WTC11 (cell line): ENCODE measurements at regions not wholly inside any gene's neighbourhood (a gene's known extent, or its start where the extent isn't known, plus 50 kb on each side); places are given as distances from the start of the nearest gene placed in this dataset.

Source experiments
- ATAC-seq: fragments of 200-7000 bp; cut with Tn5 transposase; 2 replicates; pipeline ENCODE4 v1.10.0; 2021; ENCODE audit warnings: mild to moderate bottlenecking, moderate library complexity
- CTCF ChIA-PET: fragments of 300-600 bp; sonication (Branson Sonifier 250); formaldehyde crosslinking; loops from one replicate; lab custom pipeline; 2021; ENCODE audit warnings: antibody characterized with exemption; lab: Charles Lee
- POLR2A ChIA-PET: fragments of 350-600 bp; sonication (Branson Sonifier 250); formaldehyde crosslinking; loops from one replicate; lab custom pipeline; 2021; ENCODE audit warnings: antibody characterized with exemption; lab: Charles Lee
- DNase-seq: peaks from one replicate; pipeline ENCODE4 v3.0.0; 2021; ENCODE audit warnings: low spot score
- H3K27ac Mint-ChIP-seq: 2 replicates; pipeline ENCODE4 v1.8.0; 2021; ENCODE audit warnings: mixed read lengths
- H3K27me3 Mint-ChIP-seq: 2 replicates; pipeline ENCODE4 v1.8.0; 2021; ENCODE audit warnings: low read depth, mild to moderate bottlenecking, moderate library complexity, mixed read lengths
- H3K36me3 Mint-ChIP-seq: 2 replicates; pipeline ENCODE4 v1.8.0; 2021; ENCODE audit warnings: mixed read lengths
- H3K4me1 Mint-ChIP-seq: 2 replicates; pipeline ENCODE4 v1.8.0; 2022; ENCODE audit warnings: mixed read lengths
- H3K4me3 Mint-ChIP-seq: 2 replicates; pipeline ENCODE4 v1.8.0; 2021; ENCODE audit warnings: mild to moderate bottlenecking, moderate library complexity, mixed read lengths
- H3K9me3 Mint-ChIP-seq: 2 replicates; pipeline ENCODE4 v1.8.0; 2021; ENCODE audit warnings: mixed read lengths
- AFF4 ChIP-seq: sonication (generic); formaldehyde crosslinking; IDR thresholded peaks from 2 replicates; pipeline ENCODE4 v1.8.1; 2023; ENCODE audit warnings: mild to moderate bottlenecking, missing genetic modification reagents, borderline replicate concordance
- CREM ChIP-seq: sonication (generic); formaldehyde crosslinking; IDR thresholded peaks from 2 replicates; pipeline ENCODE4 v1.8.1; 2022; ENCODE audit warnings: mild to moderate bottlenecking, missing genetic modification reagents, moderate library complexity
- EMX1 ChIP-seq: fragments of 250-450 bp; sonication (Bioruptor Pico); IDR thresholded peaks from 2 replicates; pipeline ENCODE4 v1.8.0; 2021; ENCODE audit warnings: mild to moderate bottlenecking
- ETV6 ChIP-seq: sonication (generic); formaldehyde crosslinking; IDR thresholded peaks from 2 replicates; pipeline ENCODE4 v1.8.1; 2022; ENCODE audit warnings: mild to moderate bottlenecking, missing genetic modification reagents
- GABPB1 ChIP-seq: sonication (generic); formaldehyde crosslinking; IDR thresholded peaks from 2 replicates; pipeline ENCODE4 v1.8.1; 2023; ENCODE audit warnings: mild to moderate bottlenecking, missing genetic modification reagents
- GTF2I ChIP-seq: fragments of 250-450 bp; sonication (Bioruptor Pico); conservative IDR thresholded peaks from 2 replicates; pipeline ENCODE4 v1.4.0; 2021; ENCODE audit warnings: mild to moderate bottlenecking
- JUN ChIP-seq: sonication (generic); formaldehyde crosslinking; IDR thresholded peaks from 2 replicates; pipeline ENCODE4 v1.8.0; 2023; ENCODE audit warnings: mild to moderate bottlenecking, missing genetic modification reagents
- PRRX2 ChIP-seq: fragments of 250-450 bp; sonication (Bioruptor Pico); IDR thresholded peaks from 2 replicates; pipeline ENCODE4 v1.8.0; 2021; ENCODE audit warnings: mild to moderate bottlenecking
- RELA ChIP-seq: sonication (generic); formaldehyde crosslinking; IDR thresholded peaks from 2 replicates; pipeline ENCODE4 v1.8.1; 2022; ENCODE audit warnings: missing genetic modification reagents, mild to moderate bottlenecking, borderline replicate concordance
- SOX15 ChIP-seq: fragments of 250-450 bp; sonication (Bioruptor Pico); IDR thresholded peaks from 2 replicates; pipeline ENCODE4 v1.9.0; 2021; ENCODE audit warnings: mild to moderate bottlenecking
- TEAD4 ChIP-seq: sonication (generic); formaldehyde crosslinking; IDR thresholded peaks from 2 replicates; pipeline ENCODE4 v1.8.0; 2022; ENCODE audit warnings: mild to moderate bottlenecking, missing genetic modification reagents
- ZBTB21 ChIP-seq: sonication (generic); formaldehyde crosslinking; IDR thresholded peaks from 2 replicates; pipeline ENCODE4 v1.8.1; 2023; ENCODE audit warnings: mild to moderate bottlenecking, missing genetic modification reagents, borderline replicate concordance
- ZNF121 ChIP-seq: sonication (generic); formaldehyde crosslinking; IDR thresholded peaks from 2 replicates; pipeline ENCODE4 v1.8.0; 2023; ENCODE audit warnings: missing genetic modification reagents
- ZNF396 ChIP-seq: fragments of 250-450 bp; sonication (Bioruptor Pico); IDR thresholded peaks from 2 replicates; pipeline ENCODE4 v1.8.0; 2021; ENCODE audit warnings: mild to moderate bottlenecking, moderate library complexity, borderline replicate concordance
- TF ChIP-seq, protein P1 (sequence below): fragments of 250-450 bp; sonication (Bioruptor Pico); IDR thresholded peaks from 2 replicates; pipeline ENCODE4 v1.9.0; 2021; ENCODE audit warnings: mild to moderate bottlenecking
- TF ChIP-seq, protein P2 (sequence below): sonication (generic); formaldehyde crosslinking; IDR thresholded peaks from 2 replicates; pipeline ENCODE4 v1.8.1; 2023; ENCODE audit warnings: mild to moderate bottlenecking, missing genetic modification reagents, moderate library complexity
- TF ChIP-seq, protein P3 (sequence below): sonication (generic); formaldehyde crosslinking; IDR thresholded peaks from 2 replicates; pipeline ENCODE4 v1.8.1; 2022; ENCODE audit warnings: missing genetic modification reagents, borderline replicate concordance
- TF ChIP-seq, protein P4 (sequence below): fragments of 250-450 bp; sonication (Bioruptor Pico); IDR thresholded peaks from 2 replicates; pipeline ENCODE4 v1.9.0; 2021; ENCODE audit warnings: mild to moderate bottlenecking
- TF ChIP-seq, protein P5 (sequence below): sonication (generic); formaldehyde crosslinking; IDR thresholded peaks from 2 replicates; pipeline ENCODE4 v1.8.0; 2022; ENCODE audit warnings: mild to moderate bottlenecking, missing genetic modification reagents
- TF ChIP-seq, protein P6 (sequence below): sonication (generic); formaldehyde crosslinking; IDR thresholded peaks from 2 replicates; pipeline ENCODE4 v1.8.0; 2023; ENCODE audit warnings: mild to moderate bottlenecking, missing genetic modification reagents
- TF ChIP-seq, protein P7 (sequence below): sonication (generic); formaldehyde crosslinking; IDR thresholded peaks from 2 replicates; pipeline ENCODE4 v1.8.1; 2023; ENCODE audit warnings: mild to moderate bottlenecking, missing genetic modification reagents

DNA sequence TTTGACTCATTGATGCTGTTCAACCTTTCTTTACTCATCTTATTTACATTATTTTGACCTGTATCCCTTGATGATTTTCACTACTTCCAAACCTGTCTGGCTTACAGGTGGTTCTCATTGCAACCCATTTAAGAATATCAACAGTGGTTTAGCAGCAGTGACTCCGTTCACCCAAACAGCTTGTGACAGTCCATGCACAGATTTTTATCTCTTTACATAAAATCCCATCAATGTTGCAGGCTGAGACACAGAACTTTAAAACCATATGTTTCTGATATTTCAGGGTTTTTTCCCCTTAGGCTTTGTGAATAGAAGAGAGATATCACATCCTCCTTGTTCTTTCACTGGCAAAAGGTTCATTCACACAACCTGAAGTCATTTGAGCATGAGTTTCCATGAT is 149.1 kb upstream of the CDIN1 start (continued):
- no peak for TF ChIP-seq ETV6
- no peak for TF ChIP-seq RELA (CRISPR knock-in tag)

- H3K4me3 Mint-ChIP-seq: no peak overlapping the region
- H3K36me3 Mint-ChIP-seq: no peaks in the 10 kb centered on the region
- DNase-seq (no peak), ATAC-seq (no peak)
- H3K9me3 Mint-ChIP-seq: no peaks in the 10 kb centered on the region
- TF ChIP-seq TEAD4 (CRISPR knock-in tag): no peak
- no peak for TF ChIP-seq RELA (CRISPR knock-in tag)
- TF ChIP-seq, protein P1, sequence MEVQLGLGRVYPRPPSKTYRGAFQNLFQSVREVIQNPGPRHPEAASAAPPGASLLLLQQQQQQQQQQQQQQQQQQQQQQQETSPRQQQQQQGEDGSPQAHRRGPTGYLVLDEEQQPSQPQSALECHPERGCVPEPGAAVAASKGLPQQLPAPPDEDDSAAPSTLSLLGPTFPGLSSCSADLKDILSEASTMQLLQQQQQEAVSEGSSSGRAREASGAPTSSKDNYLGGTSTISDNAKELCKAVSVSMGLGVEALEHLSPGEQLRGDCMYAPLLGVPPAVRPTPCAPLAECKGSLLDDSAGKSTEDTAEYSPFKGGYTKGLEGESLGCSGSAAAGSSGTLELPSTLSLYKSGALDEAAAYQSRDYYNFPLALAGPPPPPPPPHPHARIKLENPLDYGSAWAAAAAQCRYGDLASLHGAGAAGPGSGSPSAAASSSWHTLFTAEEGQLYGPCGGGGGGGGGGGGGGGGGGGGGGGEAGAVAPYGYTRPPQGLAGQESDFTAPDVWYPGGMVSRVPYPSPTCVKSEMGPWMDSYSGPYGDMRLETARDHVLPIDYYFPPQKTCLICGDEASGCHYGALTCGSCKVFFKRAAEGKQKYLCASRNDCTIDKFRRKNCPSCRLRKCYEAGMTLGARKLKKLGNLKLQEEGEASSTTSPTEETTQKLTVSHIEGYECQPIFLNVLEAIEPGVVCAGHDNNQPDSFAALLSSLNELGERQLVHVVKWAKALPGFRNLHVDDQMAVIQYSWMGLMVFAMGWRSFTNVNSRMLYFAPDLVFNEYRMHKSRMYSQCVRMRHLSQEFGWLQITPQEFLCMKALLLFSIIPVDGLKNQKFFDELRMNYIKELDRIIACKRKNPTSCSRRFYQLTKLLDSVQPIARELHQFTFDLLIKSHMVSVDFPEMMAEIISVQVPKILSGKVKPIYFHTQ (CRISPR knock-in tag): no peak
- no peak for TF ChIP-seq GTF2I
- TF ChIP-seq, protein P2, sequence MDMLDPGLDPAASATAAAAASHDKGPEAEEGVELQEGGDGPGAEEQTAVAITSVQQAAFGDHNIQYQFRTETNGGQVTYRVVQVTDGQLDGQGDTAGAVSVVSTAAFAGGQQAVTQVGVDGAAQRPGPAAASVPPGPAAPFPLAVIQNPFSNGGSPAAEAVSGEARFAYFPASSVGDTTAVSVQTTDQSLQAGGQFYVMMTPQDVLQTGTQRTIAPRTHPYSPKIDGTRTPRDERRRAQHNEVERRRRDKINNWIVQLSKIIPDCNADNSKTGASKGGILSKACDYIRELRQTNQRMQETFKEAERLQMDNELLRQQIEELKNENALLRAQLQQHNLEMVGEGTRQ (CRISPR knock-in tag): no peak
- TF ChIP-seq EMX1: no peak
- TF ChIP-seq, protein P3, sequence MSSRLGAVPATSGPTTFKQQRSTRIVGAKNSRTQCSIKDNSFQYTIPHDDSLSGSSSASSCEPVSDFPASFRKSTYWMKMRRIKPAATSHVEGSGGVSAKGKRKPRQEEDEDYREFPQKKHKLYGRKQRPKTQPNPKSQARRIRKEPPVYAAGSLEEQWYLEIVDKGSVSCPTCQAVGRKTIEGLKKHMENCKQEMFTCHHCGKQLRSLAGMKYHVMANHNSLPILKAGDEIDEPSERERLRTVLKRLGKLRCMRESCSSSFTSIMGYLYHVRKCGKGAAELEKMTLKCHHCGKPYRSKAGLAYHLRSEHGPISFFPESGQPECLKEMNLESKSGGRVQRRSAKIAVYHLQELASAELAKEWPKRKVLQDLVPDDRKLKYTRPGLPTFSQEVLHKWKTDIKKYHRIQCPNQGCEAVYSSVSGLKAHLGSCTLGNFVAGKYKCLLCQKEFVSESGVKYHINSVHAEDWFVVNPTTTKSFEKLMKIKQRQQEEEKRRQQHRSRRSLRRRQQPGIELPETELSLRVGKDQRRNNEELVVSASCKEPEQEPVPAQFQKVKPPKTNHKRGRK (CRISPR knock-in tag): no peak
- no peak for TF ChIP-seq ZNF396
- TF ChIP-seq PRRX2 (CRISPR knock-in tag): no peak
- TF ChIP-seq, protein P4, sequence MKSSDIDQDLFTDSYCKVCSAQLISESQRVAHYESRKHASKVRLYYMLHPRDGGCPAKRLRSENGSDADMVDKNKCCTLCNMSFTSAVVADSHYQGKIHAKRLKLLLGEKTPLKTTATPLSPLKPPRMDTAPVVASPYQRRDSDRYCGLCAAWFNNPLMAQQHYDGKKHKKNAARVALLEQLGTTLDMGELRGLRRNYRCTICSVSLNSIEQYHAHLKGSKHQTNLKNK (CRISPR knock-in tag): no peak
- no peak for TF ChIP-seq ZBTB21 (CRISPR knock-in tag)
- TF ChIP-seq GABPB1 (CRISPR knock-in tag): no peak
- no peak for TF ChIP-seq ZNF121 (CRISPR knock-in tag)
- no peak for TF ChIP-seq AFF4 (CRISPR knock-in tag)
- TF ChIP-seq, protein P5, sequence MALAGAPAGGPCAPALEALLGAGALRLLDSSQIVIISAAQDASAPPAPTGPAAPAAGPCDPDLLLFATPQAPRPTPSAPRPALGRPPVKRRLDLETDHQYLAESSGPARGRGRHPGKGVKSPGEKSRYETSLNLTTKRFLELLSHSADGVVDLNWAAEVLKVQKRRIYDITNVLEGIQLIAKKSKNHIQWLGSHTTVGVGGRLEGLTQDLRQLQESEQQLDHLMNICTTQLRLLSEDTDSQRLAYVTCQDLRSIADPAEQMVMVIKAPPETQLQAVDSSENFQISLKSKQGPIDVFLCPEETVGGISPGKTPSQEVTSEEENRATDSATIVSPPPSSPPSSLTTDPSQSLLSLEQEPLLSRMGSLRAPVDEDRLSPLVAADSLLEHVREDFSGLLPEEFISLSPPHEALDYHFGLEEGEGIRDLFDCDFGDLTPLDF: no peak
- no peak for TF ChIP-seq SOX15 (CRISPR knock-in tag)
- TF ChIP-seq, protein P6, sequence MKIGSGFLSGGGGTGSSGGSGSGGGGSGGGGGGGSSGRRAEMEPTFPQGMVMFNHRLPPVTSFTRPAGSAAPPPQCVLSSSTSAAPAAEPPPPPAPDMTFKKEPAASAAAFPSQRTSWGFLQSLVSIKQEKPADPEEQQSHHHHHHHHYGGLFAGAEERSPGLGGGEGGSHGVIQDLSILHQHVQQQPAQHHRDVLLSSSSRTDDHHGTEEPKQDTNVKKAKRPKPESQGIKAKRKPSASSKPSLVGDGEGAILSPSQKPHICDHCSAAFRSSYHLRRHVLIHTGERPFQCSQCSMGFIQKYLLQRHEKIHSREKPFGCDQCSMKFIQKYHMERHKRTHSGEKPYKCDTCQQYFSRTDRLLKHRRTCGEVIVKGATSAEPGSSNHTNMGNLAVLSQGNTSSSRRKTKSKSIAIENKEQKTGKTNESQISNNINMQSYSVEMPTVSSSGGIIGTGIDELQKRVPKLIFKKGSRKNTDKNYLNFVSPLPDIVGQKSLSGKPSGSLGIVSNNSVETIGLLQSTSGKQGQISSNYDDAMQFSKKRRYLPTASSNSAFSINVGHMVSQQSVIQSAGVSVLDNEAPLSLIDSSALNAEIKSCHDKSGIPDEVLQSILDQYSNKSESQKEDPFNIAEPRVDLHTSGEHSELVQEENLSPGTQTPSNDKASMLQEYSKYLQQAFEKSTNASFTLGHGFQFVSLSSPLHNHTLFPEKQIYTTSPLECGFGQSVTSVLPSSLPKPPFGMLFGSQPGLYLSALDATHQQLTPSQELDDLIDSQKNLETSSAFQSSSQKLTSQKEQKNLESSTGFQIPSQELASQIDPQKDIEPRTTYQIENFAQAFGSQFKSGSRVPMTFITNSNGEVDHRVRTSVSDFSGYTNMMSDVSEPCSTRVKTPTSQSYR (CRISPR knock-in tag): no peak
- no peak for TF ChIP-seq JUN
- no peak for TF ChIP-seq CREM
- TF ChIP-seq, protein P7, sequence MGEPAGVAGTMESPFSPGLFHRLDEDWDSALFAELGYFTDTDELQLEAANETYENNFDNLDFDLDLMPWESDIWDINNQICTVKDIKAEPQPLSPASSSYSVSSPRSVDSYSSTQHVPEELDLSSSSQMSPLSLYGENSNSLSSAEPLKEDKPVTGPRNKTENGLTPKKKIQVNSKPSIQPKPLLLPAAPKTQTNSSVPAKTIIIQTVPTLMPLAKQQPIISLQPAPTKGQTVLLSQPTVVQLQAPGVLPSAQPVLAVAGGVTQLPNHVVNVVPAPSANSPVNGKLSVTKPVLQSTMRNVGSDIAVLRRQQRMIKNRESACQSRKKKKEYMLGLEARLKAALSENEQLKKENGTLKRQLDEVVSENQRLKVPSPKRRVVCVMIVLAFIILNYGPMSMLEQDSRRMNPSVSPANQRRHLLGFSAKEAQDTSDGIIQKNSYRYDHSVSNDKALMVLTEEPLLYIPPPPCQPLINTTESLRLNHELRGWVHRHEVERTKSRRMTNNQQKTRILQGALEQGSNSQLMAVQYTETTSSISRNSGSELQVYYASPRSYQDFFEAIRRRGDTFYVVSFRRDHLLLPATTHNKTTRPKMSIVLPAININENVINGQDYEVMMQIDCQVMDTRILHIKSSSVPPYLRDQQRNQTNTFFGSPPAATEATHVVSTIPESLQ (CRISPR knock-in tag): no peak
- no peaks in the 10 kb centered on the region for H3K27me3 Mint-ChIP-seq
- ChIA-PET CTCF (no interaction called here), POLR2A (no interaction called here)
- H3K27ac Mint-ChIP-seq: no peak overlapping the region
- H3K4me1 Mint-ChIP-seq: peaks cover 12% of the 10 kb centered on the region
These were observed 148.6 kb upstream of the CDIN1 start for GRCh38 chr15:36430726-36431265.
